Liver (tissue), 8 donors: ENCODE measurements at regions not wholly inside any gene's neighbourhood (a gene's known extent, or its start where the extent isn't known, plus 50 kb on each side); places are given as distances from the start of the nearest gene placed in this dataset.

Experiments
- DNase-seq: peaks from one replicate; pipeline ENCODE4 v3.0.0-alpha.2; 2017; ENCODE audit warnings: low spot score
- H3K27ac ChIP-seq, 2 donors: one replicate each; pipeline ENCODE4 v1.7.0; 2013; ENCODE audit warnings: inconsistent platforms in 2 of 2, low read length in 2 of 2, control low read depth in 1 of 2, low read depth in 1 of 2, mild to moderate bottlenecking in 1 of 2
- H3K27me3 ChIP-seq, 4 donors: one replicate each; pipeline versions ENCODE4 v1.6.1 to v1.7.0; 2013; ENCODE audit warnings: low read length in 3 of 4, inconsistent platforms in 1 of 4, mild to moderate bottlenecking in 1 of 4, moderate library complexity in 1 of 4; ENCODE audit not compliant: control insufficient read depth in 4 of 4, insufficient read depth in 4 of 4
- H3K36me3 ChIP-seq, 4 donors: one replicate each; pipeline versions ENCODE4 v1.6.1 to v1.7.0; 2013; ENCODE audit warnings: low read length in 3 of 4, mild to moderate bottlenecking in 3 of 4, low read depth in 1 of 4, moderate library complexity in 1 of 4; ENCODE audit not compliant: control insufficient read depth in 4 of 4, insufficient read depth in 3 of 4
- H3K4me1 ChIP-seq, 4 donors: one replicate each; pipeline versions ENCODE4 v1.6.1 to v1.7.0; 2013; ENCODE audit warnings: low read length in 3 of 4, mild to moderate bottlenecking in 3 of 4, moderate library complexity in 1 of 4; ENCODE audit not compliant: control insufficient read depth in 4 of 4, insufficient read depth in 4 of 4
- H3K4me3 ChIP-seq, 3 donors: one replicate each; pipeline versions ENCODE4 v1.6.1 to v1.7.0; 2013; ENCODE audit warnings: low read length in 3 of 3, control low read depth in 1 of 3, low read depth in 1 of 3, mild to moderate bottlenecking in 1 of 3
- H3K9ac ChIP-seq, 2 donors: one replicate each; pipeline ENCODE4 v1.7.0; 2013; ENCODE audit warnings: low read length in 2 of 2, mild to moderate bottlenecking in 2 of 2, moderate library complexity in 2 of 2, control low read depth in 1 of 2, low read depth in 1 of 2
- H3K9me3 ChIP-seq, 4 donors: one replicate each; pipeline versions ENCODE4 v1.6.1 to v1.7.0; 2013; ENCODE audit warnings: low read length in 3 of 4; ENCODE audit not compliant: control insufficient read depth in 4 of 4
- ATF3 ChIP-seq: IDR thresholded peaks from 2 replicates; pipeline ENCODE4 v1.6.1; 2016; ENCODE audit warnings: antibody characterized with exemption
- CTCF ChIP-seq: fragments of 150-350 bp; IDR thresholded peaks from 2 replicates; pipeline ENCODE4 v1.5.1; 2017; ENCODE audit warnings: improper control_type of control experiment, low read depth, low read length; ENCODE audit not compliant: missing input control
- EGR1 ChIP-seq, 2 donors: IDR thresholded peaks; 2 replicates each; pipeline ENCODE4 v1.6.1; 2016 to 2018; ENCODE audit warnings: antibody characterized with exemption in 2 of 2, low read depth in 2 of 2
- FOXA1 ChIP-seq: IDR thresholded peaks from 2 replicates; pipeline ENCODE4 v1.6.1; 2016; ENCODE audit warnings: antibody characterized with exemption
- FOXA2 ChIP-seq: IDR thresholded peaks from 2 replicates; pipeline ENCODE4 v1.6.1; 2016; ENCODE audit warnings: antibody characterized with exemption
- GABPA ChIP-seq, 2 donors: IDR thresholded peaks in 1 of 2; conservative IDR thresholded peaks in 1 of 2; 2 replicates each; pipeline ENCODE4 v1.6.1; 2016; ENCODE audit warnings: antibody characterized with exemption in 2 of 2, mild to moderate bottlenecking in 1 of 2, moderate library complexity in 1 of 2
- HNF4G ChIP-seq: IDR thresholded peaks from 2 replicates; pipeline ENCODE4 v1.6.1; 2016; ENCODE audit warnings: antibody characterized with exemption
- JUND ChIP-seq, 2 donors: IDR thresholded peaks; 2 replicates each; pipeline ENCODE4 v1.6.1; 2016; ENCODE audit warnings: antibody characterized with exemption in 2 of 2
- NR2F2 ChIP-seq: IDR thresholded peaks from 2 replicates; pipeline ENCODE4 v1.6.1; 2016; ENCODE audit warnings: antibody characterized with exemption
- RAD21 ChIP-seq, 2 donors: IDR thresholded peaks; 2 replicates each; pipeline ENCODE4 v1.6.1; 2016; ENCODE audit warnings: antibody characterized with exemption in 2 of 2, mild to moderate bottlenecking in 2 of 2
- REST ChIP-seq: IDR thresholded peaks from 2 replicates; pipeline ENCODE4 v1.6.1; 2016; ENCODE audit warnings: antibody characterized with exemption, mild to moderate bottlenecking
- RXRA ChIP-seq, 2 donors: IDR thresholded peaks; 2 replicates each; pipeline ENCODE4 v1.6.1; 2017 to 2018; ENCODE audit warnings: antibody characterized with exemption in 2 of 2, mild to moderate bottlenecking in 1 of 2
- SP1 ChIP-seq: IDR thresholded peaks from 2 replicates; pipeline ENCODE4 v1.6.1; 2018; ENCODE audit warnings: antibody characterized with exemption, mild to moderate bottlenecking
- TAF1 ChIP-seq: conservative IDR thresholded peaks from 2 replicates; pipeline ENCODE4 v1.6.1; 2016; ENCODE audit warnings: antibody characterized with exemption, mild to moderate bottlenecking
- YY1 ChIP-seq: IDR thresholded peaks from 2 replicates; pipeline ENCODE4 v1.6.1; 2016; ENCODE audit warnings: antibody characterized with exemption, mild to moderate bottlenecking
- ZBTB33 ChIP-seq: IDR thresholded peaks from 2 replicates; pipeline ENCODE4 v1.6.1; 2016; ENCODE audit warnings: antibody characterized with exemption
- WGBS: extraction: QIAGEN DNeasy Blood & Tissue Kit; methylation state at CpG from one replicate; pipeline ENCODE4 v1.1.7; 2013; 5-methylcytosine and 5-hydroxymethylcytosine counted together
- donor health status: healthy.
- donor health status: healthy.
- donor health status: healthy.
- donor health status: healthy.
- donor health status: healthy.

- no peak for DNase-seq
- H3K4me3 ChIP-seq, result no peak overlapping the region
- no peak overlapping the region for H3K27ac ChIP-seq
- H3K4me1 ChIP-seq, result peaks cover 0 to 8% (median 3%) of the 10 kb centered on the region in 4 donors
- WGBS, result 47% methylated on average over 1 of the region's 1 CpG
- H3K9me3 ChIP-seq, result no peaks in the 10 kb centered on the region
- TF ChIP-seq ZBTB33 (no peak), TAF1 (no peak), ATF3 (no peak), FOXA1 (no peak), EGR1 (IDR thresholded peaks at IDR 0.05; ENCODE audit: low read depth in 2 of 2) (no peak), YY1 (no peak), REST (no peak), RXRA (IDR thresholded peaks at IDR 0.05) (no peak), HNF4G (no peak), CTCF (no peak), JUND (IDR thresholded peaks at IDR 0.05) (no peak)
- no peaks in the 10 kb centered on the region for H3K36me3 ChIP-seq
- no peaks in the 10 kb centered on the region for H3K27me3 ChIP-seq
- H3K9ac ChIP-seq, result no peak overlapping the region
Observed at GRCh38 chr1:244992833-244993232, 128.5 kb upstream of the HNRNPU start.

GRCh38 chr1:244989813-244990212 is 125.5 kb upstream of the HNRNPU start:
- Histone ChIP-seq H3K36me3 (no peaks in the 10 kb centered on the region), H3K4me3 (no peak overlapping the region), H3K4me1 (no peaks in the 10 kb centered on the region), H3K9ac (no peak overlapping the region), H3K27ac (no peak overlapping the region), H3K27me3 (no peaks in the 10 kb centered on the region), H3K9me3 (no peaks in the 10 kb centered on the region)
- TF ChIP-seq NR2F2 (no peak), HNF4G (no peak), CTCF (no peak), JUND (IDR thresholded peaks at IDR 0.05) (no peak), RAD21 (IDR thresholded peaks at IDR 0.05) (no peak), ZBTB33 (no peak), FOXA1 (no peak), TAF1 (no peak), REST (no peak), EGR1 (IDR thresholded peaks at IDR 0.05; ENCODE audit: low read depth in 2 of 2) (no peak), RXRA (IDR thresholded peaks at IDR 0.05) (no peak), FOXA2 (no peak), SP1 (no peak), GABPA (IDR thresholded peaks at IDR 0.05 in 1 of 2, conservative IDR thresholded peaks at IDR 0.05 in 1 of 2) (no peak), YY1 (no peak)
- no peak for DNase-seq
- WGBS, result 93% methylated on average over 7 of the region's 7 CpGs
